ENCODE measurements at regions not wholly inside any gene's neighbourhood (a gene's known extent, or its start where the extent isn't known, plus 50 kb on each side); places are given as distances from the start of the nearest gene placed in this dataset.

DNA sequence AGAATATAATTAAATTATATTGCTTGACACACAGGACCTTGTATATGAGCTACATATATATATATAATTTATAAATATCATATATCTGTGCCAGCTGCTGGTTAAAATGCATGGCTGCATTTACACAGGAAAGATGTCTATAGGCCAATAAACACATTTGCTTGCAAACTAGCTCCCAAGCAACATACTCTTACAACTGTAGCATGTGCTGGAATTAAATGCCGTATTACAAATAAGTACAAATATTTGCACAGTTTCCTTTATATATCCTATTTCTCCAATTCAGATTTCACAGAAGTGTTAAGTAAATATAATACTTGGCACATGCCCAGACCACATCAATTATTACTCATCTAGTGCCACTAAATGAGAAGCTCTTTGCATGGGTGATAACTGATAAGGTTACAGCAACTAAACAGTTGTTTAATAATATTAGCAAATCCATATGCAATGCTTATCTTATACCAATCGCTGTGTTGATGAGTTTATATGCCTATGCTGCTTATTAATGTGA, 66.7 kb upstream of the E2F7 start:
- no peak for TF ChIP-seq EZH2phosphoT487 (IDR thresholded peaks at IDR 0.05)
- no peak for TF ChIP-seq EZH2 (IDR thresholded peaks at IDR 0.05)
- TF ChIP-seq, protein P1, sequence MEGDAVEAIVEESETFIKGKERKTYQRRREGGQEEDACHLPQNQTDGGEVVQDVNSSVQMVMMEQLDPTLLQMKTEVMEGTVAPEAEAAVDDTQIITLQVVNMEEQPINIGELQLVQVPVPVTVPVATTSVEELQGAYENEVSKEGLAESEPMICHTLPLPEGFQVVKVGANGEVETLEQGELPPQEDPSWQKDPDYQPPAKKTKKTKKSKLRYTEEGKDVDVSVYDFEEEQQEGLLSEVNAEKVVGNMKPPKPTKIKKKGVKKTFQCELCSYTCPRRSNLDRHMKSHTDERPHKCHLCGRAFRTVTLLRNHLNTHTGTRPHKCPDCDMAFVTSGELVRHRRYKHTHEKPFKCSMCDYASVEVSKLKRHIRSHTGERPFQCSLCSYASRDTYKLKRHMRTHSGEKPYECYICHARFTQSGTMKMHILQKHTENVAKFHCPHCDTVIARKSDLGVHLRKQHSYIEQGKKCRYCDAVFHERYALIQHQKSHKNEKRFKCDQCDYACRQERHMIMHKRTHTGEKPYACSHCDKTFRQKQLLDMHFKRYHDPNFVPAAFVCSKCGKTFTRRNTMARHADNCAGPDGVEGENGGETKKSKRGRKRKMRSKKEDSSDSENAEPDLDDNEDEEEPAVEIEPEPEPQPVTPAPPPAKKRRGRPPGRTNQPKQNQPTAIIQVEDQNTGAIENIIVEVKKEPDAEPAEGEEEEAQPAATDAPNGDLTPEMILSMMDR (IDR thresholded peaks at IDR 0.05), result no peak
- no peaks in the 10 kb centered on the region for H3K9me3 Mint-ChIP-seq
- no peak overlapping the region for H3K4me3 ChIP-seq
- H3K9me3 ChIP-seq (ENCODE audit: low read depth), result no peaks in the 10 kb centered on the region
- H3F3A ChIP-seq (ENCODE audit: low read depth), result no peaks in the 10 kb centered on the region
- H3K4me3 Mint-ChIP-seq, result no peak overlapping the region
- H3K4me1 Mint-ChIP-seq, result no peaks in the 10 kb centered on the region
- no peak overlapping the region for H3K9ac ChIP-seq
- no peaks in the 10 kb centered on the region for H3K27me3 ChIP-seq
- no peak for DNase-seq (ENCODE audit: low spot score)
- no peaks in the 10 kb centered on the region for H3K4me1 ChIP-seq
- H4K20me1 ChIP-seq (ENCODE audit: low read depth), result no peaks in the 10 kb centered on the region
- no peaks in the 10 kb centered on the region for H3K36me3 ChIP-seq
- no peak overlapping the region for H3K4me2 ChIP-seq
- H3K36me3 Mint-ChIP-seq, result no peaks in the 10 kb centered on the region
- H3K27ac ChIP-seq, result no peak overlapping the region
- H3K27ac Mint-ChIP-seq, result no peak overlapping the region
- H3K27me3 Mint-ChIP-seq (ENCODE audit: insufficient read depth, low read depth), result peaks cover 2% of the 10 kb centered on the region
- no peak overlapping the region for H2AFZ ChIP-seq (replicated peaks)
- H3K79me2 ChIP-seq (ENCODE audit: low read depth), result no peaks in the 10 kb centered on the region

DNA sequence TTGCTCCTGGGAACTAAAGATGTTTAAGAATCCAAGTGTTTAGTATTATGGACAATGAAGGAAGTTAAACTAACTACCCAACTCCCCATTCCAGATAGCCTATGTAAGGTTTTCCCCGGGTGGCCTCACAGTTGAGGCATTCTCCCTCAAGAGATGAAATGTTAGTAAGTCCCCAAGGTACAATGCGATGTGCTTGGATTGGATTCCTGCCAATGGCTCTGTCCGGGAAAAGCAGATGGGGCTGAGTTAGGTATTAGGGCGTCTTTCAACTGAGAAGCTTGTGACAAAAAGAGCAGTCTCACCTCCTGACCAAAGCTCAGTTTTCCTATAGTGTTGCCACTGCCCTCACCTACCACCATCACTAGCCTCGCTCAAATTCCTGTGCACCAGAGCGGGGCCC, 64.8 kb upstream of the E2F7 start:
- no peaks in the 10 kb centered on the region for H3K4me1 ChIP-seq
- H3K36me3 ChIP-seq, result no peaks in the 10 kb centered on the region
- Mint-ChIP-seq H3K9me3 (no peaks in the 10 kb centered on the region), H3K4me3 (no peak overlapping the region), H3K36me3 (no peaks in the 10 kb centered on the region), H3K27ac (no peak overlapping the region), H3K4me1 (no peaks in the 10 kb centered on the region), H3K27me3 (ENCODE audit: insufficient read depth, low read depth) (peaks cover 2% of the 10 kb centered on the region)
- TF ChIP-seq, protein P1 (IDR thresholded peaks at IDR 0.05), result no peak
- TF ChIP-seq EZH2 (IDR thresholded peaks at IDR 0.05) (no peak), EZH2phosphoT487 (IDR thresholded peaks at IDR 0.05) (no peak)
- no peaks in the 10 kb centered on the region for H3F3A ChIP-seq (ENCODE audit: low read depth)
- H2AFZ ChIP-seq (replicated peaks), result no peak overlapping the region
- no peak for DNase-seq (ENCODE audit: low spot score)
- H3K9ac ChIP-seq, result no peak overlapping the region
- H3K9me3 ChIP-seq (ENCODE audit: low read depth), result no peaks in the 10 kb centered on the region
- H3K27me3 ChIP-seq, result no peaks in the 10 kb centered on the region
- H3K4me2 ChIP-seq, result no peak overlapping the region
- no peaks in the 10 kb centered on the region for H3K79me2 ChIP-seq (ENCODE audit: low read depth)
- H3K4me3 ChIP-seq, result no peak overlapping the region
- H3K27ac ChIP-seq, result no peak overlapping the region
- H4K20me1 ChIP-seq (ENCODE audit: low read depth), result no peaks in the 10 kb centered on the region

DNA sequence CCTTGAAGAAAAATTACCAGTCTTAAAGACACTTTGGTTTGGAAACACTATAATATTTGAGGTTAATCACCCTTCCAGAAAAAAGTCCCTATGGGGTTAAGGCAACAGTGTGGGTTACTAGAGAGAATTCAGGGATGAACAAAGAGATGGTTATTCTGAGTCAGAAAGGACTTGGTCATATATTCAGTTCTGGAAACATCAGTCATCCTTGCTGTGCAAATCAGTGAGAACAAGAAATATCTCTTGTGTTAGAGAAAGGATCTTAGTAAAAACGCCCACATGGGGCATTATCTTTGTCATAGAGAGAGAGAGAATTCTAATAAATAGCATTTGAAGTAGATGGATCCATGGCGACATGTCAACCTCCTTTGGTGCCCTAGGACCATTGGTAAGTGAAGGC, 59.4 kb upstream of the E2F7 start:
- H3K27me3 Mint-ChIP-seq (ENCODE audit: insufficient read depth, low read depth), result no peaks in the 10 kb centered on the region
- H4K20me1 ChIP-seq (ENCODE audit: low read depth), result no peaks in the 10 kb centered on the region
- no peaks in the 10 kb centered on the region for H3K4me1 ChIP-seq
- H3F3A ChIP-seq (ENCODE audit: low read depth), result no peaks in the 10 kb centered on the region
- DNase-seq (ENCODE audit: low spot score), result no peak
- no peak overlapping the region for H3K4me3 Mint-ChIP-seq
- no peaks in the 10 kb centered on the region for H3K9me3 ChIP-seq (ENCODE audit: low read depth)
- no peaks in the 10 kb centered on the region for H3K36me3 ChIP-seq
- no peaks in the 10 kb centered on the region for H3K79me2 ChIP-seq (ENCODE audit: low read depth)
- no peak overlapping the region for H3K27ac ChIP-seq
- H3K27me3 ChIP-seq, result no peaks in the 10 kb centered on the region
- no peaks in the 10 kb centered on the region for H3K9me3 Mint-ChIP-seq
- H3K4me3 ChIP-seq, result no peak overlapping the region
- no peaks in the 10 kb centered on the region for H3K36me3 Mint-ChIP-seq
- no peaks in the 10 kb centered on the region for H3K4me1 Mint-ChIP-seq
- no peak overlapping the region for H2AFZ ChIP-seq (replicated peaks)
- no peak overlapping the region for H3K27ac Mint-ChIP-seq
- no peak overlapping the region for H3K4me2 ChIP-seq
- H3K9ac ChIP-seq, result no peak overlapping the region
- TF ChIP-seq EZH2 (IDR thresholded peaks at IDR 0.05) (no peak), EZH2phosphoT487 (IDR thresholded peaks at IDR 0.05) (no peak)
- TF ChIP-seq, protein P1 (IDR thresholded peaks at IDR 0.05), result no peak

Measured in neural progenitor cell (in vitro differentiated cells).